Heart right ventricle (tissue), 16 donors: ENCODE measurements at regions not wholly inside any gene's neighbourhood (a gene's known extent, or its start where the extent isn't known, plus 50 kb on each side); places are given as distances from the start of the nearest gene placed in this dataset.
A peak's percentile ranks its signal among the peaks of the same experiment; 100 is the strongest.

Experiments used
- ATAC-seq, 8 donors: fragments of 200-7000 bp; cut with Tn5 transposase; one replicate each; pipeline ENCODE4 v1.9.1; 2020; ENCODE audit warnings: mild to moderate bottlenecking in 8 of 8, moderate library complexity in 8 of 8, moderate number of reproducible peaks in 1 of 8
- DNase-seq, 2 donors: peaks; one replicate each; pipeline ENCODE4 v3.0.0-alpha.2; 2020
- H3K27ac ChIP-seq, 10 donors: fragments of 200-600 bp; sonication (generic) in 2 of 10; one replicate each; pipeline versions ENCODE4 v1.5.0 to v1.8.0; 2020 to 2022; ENCODE audit warnings: mild to moderate bottlenecking in 3 of 10
- H3K27me3 ChIP-seq, 7 donors: fragments of 200-600 bp; one replicate each; pipeline ENCODE4 v1.8.0; 2021 to 2022; ENCODE audit warnings: mild to moderate bottlenecking in 2 of 7
- H3K36me3 ChIP-seq, 9 donors: fragments of 200-600 bp; sonication (generic) in 1 of 9; one replicate each; pipeline versions ENCODE4 v1.5.0 to v1.8.0; 2020 to 2022; ENCODE audit warnings: mild to moderate bottlenecking in 2 of 9
- H3K4me1 ChIP-seq, 9 donors: fragments of 200-600 bp; sonication (generic) in 1 of 9; one replicate each; pipeline versions ENCODE4 v1.5.0 to v1.8.0; 2020 to 2022; ENCODE audit warnings: mild to moderate bottlenecking in 4 of 9
- H3K4me3 ChIP-seq, 10 donors: fragments of 200-600 bp; sonication (generic) in 2 of 10; one replicate each; pipeline versions ENCODE4 v1.5.0 to v1.8.0; 2020 to 2022; ENCODE audit warnings: mild to moderate bottlenecking in 7 of 10, moderate library complexity in 2 of 10
- H3K9me3 ChIP-seq, 11 donors: fragments of 200-600 bp in 10 of 11; sonication (generic) in 2 of 11; one replicate each; pipeline versions ENCODE4 v1.5.0 to v1.8.0; 2013 to 2022; ENCODE audit warnings: mild to moderate bottlenecking in 2 of 11, control low read depth in 1 of 11, moderate library complexity in 1 of 11
- CTCF ChIP-seq, 9 donors: fragments of 200-600 bp; sonication (generic) in 2 of 9; IDR thresholded peaks; one replicate each; pipeline versions ENCODE4 v1.5.0 to v1.8.0; 2021 to 2022; ENCODE audit warnings: antibody characterized with exemption in 9 of 9, mild to moderate bottlenecking in 5 of 9, moderate library complexity in 1 of 9
- WGBS, 2 donors: extraction: QIAGEN DNeasy Blood & Tissue Kit; methylation state at CpG; one replicate each; pipeline ENCODE4 v1.1.7; 2013; ENCODE audit warnings: inconsistent platforms in 1 of 2; 5-methylcytosine and 5-hydroxymethylcytosine counted together
- intact Hi-C, 10 donors: fragments of 100-400 bp; cut with DNase I; formaldehyde crosslinking; loops; one replicate each; pipeline versions ENCODE4 v1.11.1 to v1.14.2; 2022
- donor health status: Arrhythmogenic right ventricular cardiomyopathy.
- donor health status: ischemic (EF 13 %, LVEDD 7.1; RV severe dilation, severe dysfunction).
- donor health status: healthy with polysubstance abuse.
- donor health status: DM: no; HTN: yes; CAD: no.
- donor health status: DM: no; HTN: no; CAD: no.
- donor health status: ischemic (EF 25% LVEDD 6.9; RV normal size, moderate dysfunction).
- donor health status: ischemic (EF 25% LVEDD 5.7; RV mildly dilated, moderate dysfunction).
- donor health status: healthy.
- donor health status: DM: yes; HTN: yes; CAD: no.
- donor health status: Ischemic cardiomyopathy.
- donor health status: ischemic (EF 35%, LVEDD 5.7; RV mildly dilated, moderate dysfunction).
- donor health status: nonischemic (EF 11% LVEDD 7.7; RV severe dilation, severe dysfunction).
- donor health status: DM: yes; HTN: yes; CAD: no.
- donor health status: PGD.
- donor health status: ischemic (EF 29% LVEDD 5.4; RV normal size, mild dysfunction).
- donor health status: nonischemic (EF 23%, LVEDD 6.1; RV moderate dilation, normal function).

- intact Hi-C loops, result no loop called here
- 87 to 88% methylated on average over 1 of the region's 1 CpG for WGBS, 2 donors
- ATAC-seq (no peak), DNase-seq (no peak)
- TF ChIP-seq CTCF (IDR thresholded peaks at IDR 0.05), result no peak
- Histone ChIP-seq H3K4me3 (no peak overlapping the region), H3K4me1 (no peaks in the 10 kb centered on the region), H3K9me3 (no peaks in the 10 kb centered on the region), H3K27ac (no peak overlapping the region), H3K36me3 (no peaks in the 10 kb centered on the region), H3K27me3 (no peaks in the 10 kb centered on the region)
Measured at GRCh38 chr20:55668631-55669030, 336.7 kb downstream of the CBLN4 start.

- no peak for ATAC-seq
- Histone ChIP-seq H3K4me1 (no peaks in the 10 kb centered on the region), H3K27me3 (no peaks in the 10 kb centered on the region), H3K4me3 (no peak overlapping the region), H3K36me3 (no peaks in the 10 kb centered on the region), H3K9me3 (no peaks in the 10 kb centered on the region), H3K27ac (no peak overlapping the region)
- WGBS, 2 donors, result 88 to 90% methylated on average over 3 of the region's 3 CpGs
- intact Hi-C loops, result no loop called here
- TF ChIP-seq CTCF (IDR thresholded peaks at IDR 0.05), result peak in 1 of 9 donors; percentile 10
- no peak for DNase-seq
Measured at GRCh38 chr20:55667955-55668354, 337.4 kb downstream of the CBLN4 start.

- Histone ChIP-seq H3K27ac (no peak overlapping the region), H3K4me1 (no peaks in the 10 kb centered on the region), H3K36me3 (no peaks in the 10 kb centered on the region), H3K4me3 (no peak overlapping the region), H3K27me3 (no peaks in the 10 kb centered on the region), H3K9me3 (no peaks in the 10 kb centered on the region)
- intact Hi-C loops, result no loop called here
- DNase-seq, result no peak
- TF ChIP-seq CTCF (IDR thresholded peaks at IDR 0.05), result no peak
- 77 to 84% methylated on average over 4 of the region's 4 CpGs for WGBS, 2 donors
- no peak for ATAC-seq
Measured at GRCh38 chr20:55667024-55667423, 338.3 kb downstream of the CBLN4 start.

GRCh38 chr20:55656231-55656775 is 349.0 kb downstream of the CBLN4 start:
- ATAC-seq, result no peak
- WGBS, 2 donors, result 55 to 57% methylated on average over 3 of the region's 3 CpGs
- intact Hi-C loops, result no loop called here
- H3K4me1 ChIP-seq, result no peaks in the 10 kb centered on the region
- TF ChIP-seq CTCF (IDR thresholded peaks at IDR 0.05), result no peak
- H3K36me3 ChIP-seq, result no peaks in the 10 kb centered on the region
- no peak overlapping the region for H3K27ac ChIP-seq
- H3K4me3 ChIP-seq, result no peak overlapping the region
- no peaks in the 10 kb centered on the region for H3K27me3 ChIP-seq
- DNase-seq, result no peak
- peaks cover 0 to 6% (median 0%) of the 10 kb centered on the region in 11 donors for H3K9me3 ChIP-seq
